NOMO-1 treated with DMSO at 0.1 percent for 48 hours (cell line): ENCODE measurements at regions not wholly inside any gene's neighbourhood (a gene's known extent, or its start where the extent isn't known, plus 50 kb on each side); places are given as distances from the start of the nearest gene placed in this dataset.
"Not testable (repeated sequence)": the region's sequence is repeated elsewhere in the genome, so short reads cannot be mapped to it uniquely, and the experiment has no call there.

Experiments used
- DNase-seq: peaks from one replicate; lab custom pipeline; 2025; ENCODE audit not compliant: unreplicated experiment; lab: John Stamatoyannopoulos, UW

DNA sequence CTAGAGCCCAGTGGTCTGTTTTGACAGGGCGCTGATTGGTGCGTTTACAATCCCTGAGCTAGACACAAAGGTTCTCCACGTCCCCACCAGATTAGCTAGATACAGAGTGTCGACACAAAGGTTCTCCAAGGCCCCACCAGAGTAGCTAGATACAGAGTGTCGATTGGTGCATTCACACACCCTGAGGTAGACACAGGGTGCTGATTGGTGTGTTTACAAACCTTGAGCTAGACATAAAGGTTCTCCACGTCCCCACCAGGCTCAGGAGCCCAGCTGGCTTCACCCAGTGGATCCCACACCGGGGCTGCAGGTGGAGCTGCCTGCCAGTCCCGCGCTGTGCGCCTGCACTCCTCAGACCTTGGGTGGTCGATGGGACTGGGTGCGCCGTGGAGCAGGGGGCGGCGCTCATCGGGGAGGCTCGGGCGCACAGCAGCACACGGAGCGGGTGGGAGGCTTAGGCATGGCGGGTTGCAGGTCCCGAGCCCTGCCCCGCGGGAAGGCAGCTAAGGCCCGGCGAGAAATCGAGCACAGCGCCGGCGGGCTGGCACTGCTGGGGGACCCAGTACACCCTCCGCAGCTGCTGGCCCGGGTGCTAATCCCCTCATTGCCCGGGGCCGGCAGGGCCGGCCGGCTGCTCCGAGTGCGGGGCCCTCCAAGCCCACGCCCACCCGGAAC, 122.0 kb upstream of the ANKH start:
- not testable (repeated sequence) for DNase-seq

DNA sequence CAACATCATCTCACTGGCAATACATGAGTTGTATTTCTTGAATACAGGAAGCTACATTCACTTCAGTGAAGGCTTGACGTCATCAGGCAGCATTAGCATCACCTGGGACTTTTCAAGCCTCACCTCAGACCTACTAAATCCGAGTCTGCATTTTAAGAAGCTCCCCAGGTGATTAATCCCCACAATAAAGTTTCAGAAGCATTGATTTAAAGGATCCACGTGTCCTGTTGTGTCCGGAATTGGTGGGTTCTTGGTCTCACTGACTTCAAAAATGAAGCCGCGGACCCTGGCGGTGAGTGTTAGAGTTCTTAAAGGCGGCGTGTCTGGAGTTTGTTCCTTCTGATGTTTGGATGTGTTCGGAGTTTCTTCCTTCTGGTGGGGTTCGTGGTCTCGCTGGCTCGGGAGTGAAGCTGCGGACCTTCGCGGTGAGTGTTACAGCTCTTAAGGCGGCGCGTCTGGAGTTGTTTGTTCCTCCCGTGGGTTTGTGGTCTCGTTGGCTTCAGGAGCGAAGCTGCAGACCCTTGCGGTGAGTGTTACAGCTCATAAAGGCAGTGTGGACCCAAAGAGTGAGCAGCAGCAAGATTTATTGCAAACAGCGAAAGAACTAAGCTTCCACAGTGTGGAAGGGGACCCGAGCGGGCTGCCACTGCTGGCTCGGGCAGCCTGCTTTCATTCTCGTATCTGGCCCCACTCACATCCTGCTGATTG, 121.3 kb upstream of the ANKH start:
- peak; percentile 58 for DNase-seq

DNA sequence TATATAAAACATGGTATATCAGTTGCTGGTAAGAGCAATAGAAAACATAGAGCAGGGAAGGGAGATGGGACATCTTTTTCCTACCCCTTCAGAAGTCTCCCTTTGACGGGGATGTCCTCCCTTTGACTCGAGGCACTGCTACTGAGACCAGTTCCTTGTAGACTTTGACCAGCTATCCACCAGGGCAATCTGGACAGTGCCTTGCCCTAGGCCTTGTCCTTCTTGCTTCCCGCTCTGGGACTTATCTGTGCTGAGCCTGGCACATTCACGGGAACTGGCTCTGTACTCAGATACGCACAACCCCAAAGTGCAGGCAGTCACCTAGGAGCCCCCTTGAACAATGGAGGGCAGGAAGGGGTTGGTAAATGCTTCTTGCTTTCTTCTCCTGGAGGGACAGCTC, 116.6 kb upstream of the ANKH start:
- DNase-seq: no peak

DNA sequence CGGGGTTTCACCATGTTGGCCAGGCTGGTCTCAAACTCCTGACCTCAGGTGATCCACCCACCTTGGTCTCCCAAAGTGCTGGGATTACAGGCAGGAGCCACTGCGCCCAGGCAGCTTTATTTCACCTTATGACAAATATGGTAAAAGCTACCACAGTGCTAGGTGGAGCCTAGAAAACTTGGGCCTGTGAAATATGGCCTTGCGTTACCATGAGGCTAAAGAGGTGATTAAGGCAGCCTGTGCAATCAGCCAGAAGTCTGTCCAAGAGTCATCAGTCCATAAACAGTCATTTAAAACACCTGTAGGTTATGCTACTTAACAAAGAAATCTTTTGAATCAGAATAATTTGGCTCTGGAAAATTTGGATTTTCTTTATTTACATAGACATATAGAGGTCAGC, 114.8 kb upstream of the ANKH start:
- DNase-seq: no peak

DNA sequence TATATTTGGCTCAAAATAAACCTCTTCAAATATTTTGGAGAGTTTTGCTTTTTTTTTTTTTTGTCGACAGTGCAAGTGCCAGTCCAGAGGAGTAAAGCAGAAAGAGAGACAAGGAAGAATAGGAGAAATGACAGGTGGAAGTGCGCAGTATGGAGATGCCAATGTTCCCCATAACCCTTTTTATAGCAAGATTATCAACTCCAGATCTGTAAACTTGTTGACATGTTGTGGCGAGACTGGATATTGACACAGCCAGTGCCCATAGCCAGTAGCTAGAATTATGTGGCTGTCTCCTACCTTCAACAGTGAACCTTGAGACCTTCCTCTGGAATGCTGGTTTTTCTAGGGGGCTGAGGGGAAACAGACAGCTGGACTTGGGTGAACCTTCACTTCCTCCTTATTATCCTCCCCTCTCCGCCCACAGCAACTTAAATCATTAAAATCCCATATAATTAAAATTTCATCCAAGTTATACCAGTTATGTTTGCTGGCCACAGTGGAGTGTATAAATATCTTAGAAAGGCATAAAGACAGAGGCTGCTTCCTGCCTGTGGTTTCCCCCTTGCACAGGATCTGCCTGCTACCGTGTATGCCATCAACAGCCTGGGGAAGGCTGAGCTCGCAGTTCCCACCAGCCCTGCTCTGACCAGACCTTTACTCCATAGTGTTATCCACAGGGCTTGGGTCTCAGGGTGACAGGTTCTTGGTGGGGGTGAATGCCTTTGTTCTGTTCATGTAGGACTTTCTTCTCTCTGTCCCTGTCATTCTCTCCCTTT, 112.3 kb upstream of the ANKH start:
- DNase-seq: peak; percentile 75

DNA sequence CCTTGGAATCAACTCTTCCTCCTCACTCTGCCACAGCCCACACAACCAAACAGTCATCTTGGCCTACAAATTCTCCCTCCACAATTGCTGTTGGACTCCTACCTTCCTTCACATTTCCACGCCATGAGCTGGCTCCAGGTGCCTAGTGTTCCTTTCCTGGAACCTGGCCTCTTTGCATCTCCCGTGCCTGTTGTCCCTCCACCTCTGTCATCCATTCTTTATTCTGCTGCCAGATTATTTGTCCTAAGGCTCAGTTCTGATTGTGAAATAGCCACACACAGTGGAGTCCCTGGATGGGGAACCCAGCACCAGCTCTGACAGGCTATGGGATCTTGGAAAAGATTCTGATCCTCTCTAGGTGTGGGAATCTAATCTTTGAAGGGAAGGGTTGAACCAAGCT, 109.1 kb upstream of the ANKH start:
- DNase-seq: no peak

DNA sequence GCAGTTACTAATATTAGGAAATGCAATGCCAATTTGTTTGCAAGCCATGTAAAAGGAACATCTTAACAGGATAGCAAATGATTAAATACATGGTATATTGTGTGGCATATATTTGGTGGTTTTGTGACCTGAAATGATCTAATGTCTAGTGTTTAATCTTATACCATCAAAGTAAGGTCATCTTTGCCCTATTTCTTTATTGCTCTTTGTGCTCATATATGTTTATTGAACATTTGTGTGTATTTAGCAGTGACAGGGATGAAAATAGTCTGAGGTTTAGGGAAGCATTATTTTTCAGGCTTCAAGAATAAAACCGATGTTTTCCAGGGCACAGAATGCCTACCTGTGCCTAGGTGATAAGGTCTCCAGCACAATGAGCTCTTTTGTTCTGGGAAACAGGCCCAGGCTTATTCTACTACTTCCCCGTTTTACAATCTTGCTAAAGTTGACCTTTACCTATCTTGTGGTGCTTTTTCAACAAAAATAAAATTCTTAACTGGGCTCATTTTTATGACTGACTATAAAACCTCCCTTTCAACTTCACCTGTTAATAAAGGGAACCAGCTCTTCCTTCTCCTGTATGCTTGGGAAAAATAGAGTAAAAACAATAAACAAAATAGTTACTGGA, 105.6 kb upstream of the ANKH start:
- DNase-seq: no peak

DNA sequence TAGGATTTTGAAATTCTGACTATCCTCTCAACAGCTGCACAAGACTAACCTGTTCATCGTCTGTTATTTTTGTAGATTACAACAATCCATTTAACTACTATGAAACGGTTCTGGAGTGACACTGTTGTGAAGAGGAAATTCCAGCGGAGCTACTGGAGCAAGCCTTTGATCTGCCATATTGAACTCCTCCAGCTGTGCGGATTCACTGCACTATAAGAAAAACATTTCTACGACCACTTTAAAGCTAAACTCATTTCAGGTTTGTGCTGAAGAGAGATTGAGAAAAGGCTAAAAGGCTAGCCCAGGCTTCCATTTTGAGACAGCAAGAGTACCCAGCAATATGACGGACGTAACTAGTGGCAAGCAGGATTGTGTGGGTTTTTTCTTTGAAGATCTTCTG, 104.9 kb upstream of the ANKH start:
- DNase-seq: no peak

DNA sequence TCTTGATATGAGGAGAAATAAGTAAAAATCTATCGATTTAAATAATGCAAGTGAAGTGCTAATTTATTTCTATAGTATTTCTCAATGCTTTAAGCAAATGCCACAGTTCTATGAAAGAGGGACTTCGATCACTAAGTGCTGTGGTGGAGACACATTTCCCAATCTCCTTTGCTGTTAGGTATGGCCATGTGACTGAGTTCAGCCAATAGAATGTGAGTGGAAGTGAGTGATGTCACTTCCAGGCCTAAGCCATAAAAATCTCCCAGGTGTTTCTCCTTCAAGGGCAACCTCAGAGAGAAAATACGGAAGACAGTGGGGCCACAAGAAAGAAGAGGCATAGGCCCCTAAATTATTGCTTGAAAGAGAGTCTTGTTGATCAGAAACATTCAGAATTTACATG, 100.3 kb upstream of the ANKH start:
- DNase-seq: no peak

DNA sequence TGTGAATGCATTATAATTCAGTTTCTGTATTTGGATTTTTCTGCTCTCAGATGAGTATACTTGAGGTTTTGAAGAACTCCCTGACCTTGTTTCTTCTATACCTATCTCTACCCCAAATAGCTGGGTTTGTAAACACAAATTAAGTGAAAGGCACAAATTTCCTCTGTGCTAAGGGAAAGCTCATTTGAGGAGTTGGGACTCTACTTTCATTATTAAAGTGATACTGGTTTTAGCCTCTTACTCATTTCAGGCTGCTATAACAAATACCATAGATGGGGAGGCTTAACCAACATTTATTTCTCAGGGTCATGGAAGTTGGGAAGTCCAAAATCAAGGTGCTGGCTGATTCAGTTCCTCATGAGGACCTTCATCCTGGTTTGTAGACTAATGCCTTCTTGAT, 97.2 kb upstream of the ANKH start:
- no peak for DNase-seq

DNA sequence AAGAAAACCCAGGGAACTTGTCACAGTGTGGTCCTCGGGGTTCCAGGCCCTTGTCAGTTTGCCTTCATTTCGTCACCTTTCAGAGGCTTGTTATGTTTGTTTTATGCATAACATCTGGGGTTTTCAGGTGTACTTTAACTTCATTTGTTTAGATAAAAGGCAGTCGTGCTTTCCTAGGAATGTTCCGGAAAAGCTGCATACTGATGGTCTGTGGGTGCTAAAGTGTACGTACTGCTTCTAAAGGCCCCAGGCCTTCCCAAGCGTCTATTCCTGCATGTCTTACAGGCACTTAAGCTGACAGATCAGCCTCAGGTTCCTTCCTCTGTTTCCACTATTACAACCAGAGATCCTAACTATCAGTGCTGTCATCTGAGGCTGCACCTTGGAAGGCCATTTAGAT, 95.6 kb upstream of the ANKH start:
- no peak for DNase-seq

DNA sequence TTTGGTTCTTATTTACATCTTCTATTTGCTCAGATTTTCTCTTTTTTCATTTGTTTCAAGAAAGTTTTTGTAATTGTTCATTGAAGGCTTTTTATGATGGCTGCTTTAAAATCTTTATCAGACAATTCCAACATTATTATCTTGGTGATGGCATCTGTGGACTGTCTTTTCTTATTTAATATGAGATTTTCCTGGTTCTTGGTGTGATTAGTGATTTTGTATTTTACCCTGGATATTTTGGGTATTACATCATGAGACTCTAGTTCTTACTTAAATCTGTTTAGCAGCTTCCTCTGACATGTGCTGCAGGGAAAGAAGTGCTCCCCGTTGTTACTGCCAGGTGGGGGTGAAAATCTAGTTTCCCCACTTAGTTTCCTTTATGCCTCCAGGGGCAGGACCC, 94.2 kb upstream of the ANKH start:
- DNase-seq: no peak

DNA sequence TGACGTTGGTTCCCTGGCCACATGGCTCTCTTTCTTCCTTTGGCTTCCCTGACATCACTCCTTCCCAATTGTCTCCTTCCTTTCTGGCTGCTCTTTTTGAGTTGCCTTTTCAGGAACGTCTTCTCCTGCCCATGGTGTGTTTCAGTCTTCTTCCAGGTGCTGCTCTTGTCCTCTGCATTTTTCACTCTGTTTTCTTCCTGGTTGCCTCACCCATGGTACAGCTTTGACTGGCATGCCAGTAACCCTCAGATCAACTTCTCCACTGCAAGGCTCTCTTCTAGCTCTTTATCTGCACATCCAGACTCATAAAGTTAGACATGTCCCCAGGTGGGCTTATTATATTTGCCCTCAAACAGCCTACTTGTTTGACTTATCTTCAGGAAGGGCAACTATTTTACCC, 91.0 kb upstream of the ANKH start:
- no peak for DNase-seq

DNA sequence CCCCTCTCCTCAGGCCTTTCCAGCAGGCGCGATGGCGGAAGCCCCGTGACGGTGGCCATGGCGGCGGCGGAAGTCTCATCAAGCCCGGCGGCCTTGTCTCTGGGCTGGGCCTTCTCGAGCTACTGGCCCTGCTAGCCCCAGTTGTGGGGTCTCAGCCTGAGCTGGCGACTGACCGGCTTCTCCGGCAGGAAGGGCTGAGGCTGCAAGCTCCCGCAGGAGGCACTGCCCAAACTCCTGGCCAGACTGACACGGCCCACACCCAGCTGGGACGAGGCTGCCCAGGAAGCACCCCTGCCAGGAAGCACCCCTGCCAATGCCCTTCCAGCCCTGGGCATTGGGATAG, 88.5 kb upstream of the ANKH start:
- DNase-seq: no peak

DNA sequence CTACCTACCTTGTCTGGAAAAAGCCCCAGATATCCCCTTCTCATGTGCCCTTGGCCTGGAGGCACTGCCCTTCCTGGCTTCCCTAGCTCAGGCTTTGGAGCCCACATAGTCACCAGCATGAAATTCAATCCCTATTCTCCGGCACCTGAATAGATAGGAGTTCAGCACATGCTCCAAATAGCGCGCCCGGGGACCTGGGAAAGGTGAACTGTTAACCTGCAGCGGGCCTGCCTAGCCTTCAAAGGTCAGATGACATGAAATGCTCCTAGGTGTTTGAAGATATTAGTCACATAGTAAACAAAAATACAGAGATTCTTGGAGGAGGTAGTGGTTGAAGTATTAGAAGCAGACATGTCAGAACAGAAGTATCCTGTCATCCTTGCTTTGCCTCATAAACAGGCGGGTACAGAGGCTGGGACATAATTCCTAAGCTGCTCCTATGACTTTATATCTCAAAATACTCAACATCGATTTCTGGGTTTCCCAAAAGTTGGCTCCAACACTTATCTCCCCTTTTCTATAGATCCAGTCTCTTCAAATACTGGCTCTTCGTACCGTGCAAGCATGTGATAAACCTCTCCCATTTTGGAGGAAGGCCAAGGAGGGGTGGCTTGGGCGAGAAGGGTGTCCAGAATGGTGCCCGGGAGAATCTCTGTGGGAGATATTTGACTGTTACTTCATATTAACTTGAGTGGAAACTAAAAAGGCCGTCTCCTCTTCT, 88.0 kb upstream of the ANKH start:
- no peak for DNase-seq

DNA sequence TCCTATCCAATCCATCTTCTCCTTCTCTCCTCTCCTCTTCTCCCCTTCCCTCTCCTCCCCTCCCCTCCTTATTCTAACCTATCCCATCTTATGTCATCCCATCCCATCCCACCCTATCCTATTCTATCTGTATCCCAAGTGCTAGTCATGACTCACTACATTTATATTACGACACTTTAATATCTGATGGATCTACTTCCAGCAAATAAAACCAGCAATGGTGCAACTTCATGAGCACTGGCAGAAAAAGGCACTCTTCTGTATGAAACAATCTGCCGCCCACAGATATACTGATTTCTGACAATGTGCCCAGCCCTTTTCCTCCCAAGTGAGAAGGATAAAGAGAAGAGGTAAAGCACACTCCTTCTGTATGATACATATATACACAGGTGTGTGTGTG, 86.6 kb upstream of the ANKH start:
- DNase-seq: no peak

DNA sequence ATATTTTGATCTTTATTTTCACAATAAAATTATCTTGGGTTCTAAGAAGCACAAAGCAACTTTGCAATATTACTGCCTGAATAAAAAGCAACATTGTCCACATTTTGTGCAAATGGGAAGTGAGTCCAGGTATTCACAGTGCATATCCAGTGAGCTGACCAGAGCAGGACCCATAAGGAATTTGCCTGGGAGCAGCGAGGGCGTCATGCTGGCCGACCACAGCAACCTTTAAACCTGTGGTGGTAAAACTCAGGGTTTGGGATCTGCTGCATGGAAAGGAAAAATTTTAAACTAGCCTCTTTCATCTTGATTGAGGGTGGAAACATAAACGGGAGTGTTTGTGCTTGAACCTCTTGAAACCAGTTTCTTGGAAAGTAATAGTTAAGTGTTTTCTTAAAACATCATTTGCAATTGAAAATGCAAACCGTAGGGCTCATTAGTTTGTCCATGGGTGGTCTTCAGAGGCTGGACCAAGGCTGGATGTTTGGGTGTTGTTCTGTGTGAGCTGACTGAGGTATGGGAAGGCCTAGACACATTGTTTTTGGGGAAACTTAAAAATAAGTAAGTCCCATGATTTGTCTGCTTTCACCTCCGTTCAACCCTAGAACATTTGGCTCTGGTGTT, 85.0 kb upstream of the ANKH start:
- no peak for DNase-seq

DNA sequence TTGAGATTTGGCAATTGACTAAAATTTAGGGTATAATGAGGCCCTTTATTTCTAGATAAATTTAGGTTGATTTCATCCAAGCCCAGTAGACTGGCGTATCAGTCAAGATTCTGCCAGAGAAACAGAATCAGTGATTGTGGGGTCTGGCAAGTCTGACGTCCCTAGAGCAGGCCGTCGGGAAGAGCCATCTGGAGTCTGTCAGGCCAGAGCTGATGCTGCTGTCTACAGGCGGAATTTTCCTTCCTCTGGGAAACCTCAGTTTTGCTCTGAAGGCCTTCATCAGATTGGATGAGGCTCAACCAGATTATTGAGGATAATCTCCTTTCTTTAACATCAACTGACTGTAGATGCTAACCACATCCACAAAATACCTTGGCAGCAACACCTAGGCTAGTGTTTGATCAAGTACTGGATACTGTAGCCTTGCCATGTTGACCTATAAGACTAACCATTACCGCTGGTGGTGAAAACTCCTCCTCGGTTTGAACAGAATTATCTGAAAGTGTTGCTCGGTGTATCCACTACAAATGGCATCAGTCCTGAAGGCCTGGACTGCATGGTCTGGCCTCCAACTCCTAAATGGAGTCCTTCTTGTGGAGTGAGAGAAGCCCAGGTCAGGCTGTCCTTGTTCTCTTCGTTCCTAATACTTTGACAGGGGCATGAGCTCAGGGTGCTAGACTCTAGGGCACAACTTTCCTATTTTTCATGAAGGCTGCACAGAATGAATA, 83.2 kb upstream of the ANKH start:
- DNase-seq: no peak

DNA sequence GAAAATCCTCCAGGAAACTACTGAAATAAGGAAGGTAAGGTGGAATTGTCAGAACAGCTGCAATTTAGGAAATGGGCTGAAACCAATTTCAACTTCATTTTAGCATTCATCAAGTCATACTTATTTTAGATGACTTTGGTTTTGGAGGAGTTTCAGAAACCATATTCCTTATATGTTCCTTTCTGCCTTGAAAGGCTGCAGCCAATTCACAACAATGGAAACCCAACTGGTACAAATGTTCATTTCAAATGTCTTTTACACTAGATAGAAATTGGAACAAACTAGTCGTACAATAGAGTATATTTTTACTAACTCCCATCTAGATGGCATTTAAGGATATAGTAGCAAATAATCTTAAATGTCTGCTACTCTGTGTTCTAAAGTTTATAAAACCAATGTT, 82.6 kb upstream of the ANKH start:
- no peak for DNase-seq

DNA sequence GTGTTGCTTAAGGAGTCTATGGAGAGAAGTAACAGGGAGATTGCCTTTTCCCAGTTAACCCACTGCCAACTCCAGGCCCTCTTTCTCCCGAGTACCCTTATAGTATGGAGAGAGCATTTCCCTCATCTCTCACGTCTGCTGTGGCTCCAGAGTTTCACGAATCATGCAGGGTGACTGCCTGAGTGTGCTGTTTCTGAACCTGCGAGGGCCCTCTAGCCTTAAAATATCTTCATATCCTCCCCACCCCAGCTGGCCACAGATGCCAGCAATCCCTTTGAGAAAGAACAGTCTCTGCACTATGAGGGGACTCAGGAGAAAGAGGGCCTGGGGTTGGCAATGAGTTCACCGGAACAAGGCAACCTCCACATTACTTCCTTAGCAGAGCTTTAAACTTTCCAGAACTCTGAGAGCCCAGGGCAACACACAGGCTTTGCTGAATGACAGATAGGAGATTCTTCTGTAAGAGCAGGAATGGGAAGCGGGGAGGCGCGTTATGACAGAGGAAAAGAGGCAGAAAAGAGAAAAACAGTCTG, 81.6 kb upstream of the ANKH start:
- no peak for DNase-seq
